AG09309 (cell line): ENCODE measurements at regions not wholly inside any gene's neighbourhood (a gene's known extent, or its start where the extent isn't known, plus 50 kb on each side); places are given as distances from the start of the nearest gene placed in this dataset.

Experiments used
- DNase-seq: peaks from one replicate; pipeline ENCODE4 v3.0.0-alpha.2; 2010; ENCODE audit warnings: low read depth
- H3K4me3 ChIP-seq: 2 replicates; pipeline ENCODE4 v1.5.1; 2011; ENCODE audit warnings: mild to moderate bottlenecking, low read depth, low read length, moderate library complexity; ENCODE audit not compliant: control insufficient read depth
- CTCF ChIP-seq: IDR thresholded peaks from 2 replicates; pipeline ENCODE4 v1.5.1; 2011; ENCODE audit warnings: mild to moderate bottlenecking, low read depth, low read length, inconsistent platforms; ENCODE audit not compliant: insufficient read depth, control insufficient read depth; ENCODE audit errors: missing control alignments

GRCh38 chr4:100679926-100680325 lies 162.1 kb upstream of the EMCN start:
- TF ChIP-seq CTCF = no peak
- DNase-seq = no peak
- H3K4me3 ChIP-seq = no peak overlapping the region

GRCh38 chr4:100674976-100675375 lies 157.2 kb upstream of the EMCN start:
- no peak for TF ChIP-seq CTCF
- H3K4me3 ChIP-seq = no peak overlapping the region
- no peak for DNase-seq

DNA sequence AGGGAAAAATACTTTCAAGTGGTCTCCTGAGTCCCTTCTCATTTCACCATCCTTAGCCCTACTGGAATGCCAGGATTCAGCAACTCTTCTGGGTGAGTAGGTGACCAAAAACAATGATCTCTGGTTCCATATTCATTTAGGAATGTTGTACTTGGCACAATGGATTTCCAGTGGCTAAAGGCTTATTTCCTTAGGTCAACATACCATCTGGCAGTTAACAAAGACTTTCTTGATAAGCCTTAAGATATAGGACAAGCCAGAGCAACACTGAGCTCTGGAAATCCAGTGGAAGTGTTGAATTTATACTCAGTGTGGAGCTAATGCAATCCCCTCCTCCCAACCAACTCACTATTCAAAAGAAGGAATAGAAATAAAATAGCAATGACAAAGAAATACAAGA lies 139.4 kb upstream of the EMCN start:
- no peak overlapping the region for H3K4me3 ChIP-seq
- DNase-seq = no peak
- TF ChIP-seq CTCF = no peak

DNA sequence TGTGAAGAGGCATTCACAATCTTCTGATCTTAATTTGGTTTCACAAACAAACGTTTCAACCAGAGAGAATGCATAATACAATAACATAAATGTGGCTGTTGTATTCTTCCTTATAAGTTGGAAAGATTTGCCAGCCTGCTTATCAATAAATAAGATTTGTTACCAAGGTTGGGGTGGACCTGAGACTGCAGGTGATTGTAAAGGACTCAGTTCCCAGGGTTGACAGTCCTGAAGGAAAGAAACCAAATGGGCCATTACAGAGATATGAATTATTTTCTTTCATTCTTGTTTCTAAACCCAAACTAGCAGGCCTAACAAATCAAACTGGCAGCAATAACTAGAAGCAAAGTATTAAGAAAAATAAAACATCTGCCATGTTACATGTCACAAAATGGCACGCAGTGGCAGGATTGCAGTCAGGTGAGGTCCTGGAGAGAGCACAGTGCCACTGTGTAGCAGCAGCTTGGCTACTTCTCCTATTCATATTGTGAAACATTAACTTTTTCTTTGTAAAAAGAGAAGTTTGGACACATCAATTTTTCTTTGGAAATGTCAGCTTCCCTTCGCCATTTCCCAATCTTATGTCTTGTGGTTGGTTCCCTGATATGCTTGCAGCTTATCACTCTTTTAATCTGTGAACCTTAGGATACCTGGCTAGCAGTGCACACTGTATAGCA lies 133.8 kb upstream of the EMCN start:
- H3K4me3 ChIP-seq = no peak overlapping the region
- TF ChIP-seq CTCF = no peak
- DNase-seq = no peak

DNA sequence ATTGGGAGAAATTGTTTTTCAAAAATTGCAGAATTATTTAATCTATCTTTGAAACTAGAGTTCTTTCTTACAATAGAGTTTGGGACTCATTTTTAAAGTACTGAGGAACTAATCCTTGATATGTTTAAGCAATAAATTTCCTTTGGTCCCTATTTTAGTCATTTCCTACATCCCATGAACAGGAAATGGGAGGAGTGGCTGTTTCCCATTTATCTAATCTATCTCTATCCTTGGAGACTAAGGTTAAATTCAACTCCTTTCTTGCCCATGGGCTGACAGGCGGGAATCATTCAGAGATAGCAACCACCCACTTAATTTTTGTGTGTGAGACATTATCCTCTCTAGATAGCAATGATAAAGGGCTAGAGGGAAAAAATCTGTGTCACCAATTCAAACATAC lies 131.6 kb upstream of the EMCN start:
- no peak for TF ChIP-seq CTCF
- no peak for DNase-seq
- no peak overlapping the region for H3K4me3 ChIP-seq

GRCh38 chr4:100644150-100644549 lies 126.3 kb upstream of the EMCN start:
- DNase-seq = no peak
- no peak for TF ChIP-seq CTCF
- no peak overlapping the region for H3K4me3 ChIP-seq

- no peak for TF ChIP-seq CTCF
- no peak for DNase-seq
- no peak overlapping the region for H3K4me3 ChIP-seq
These were observed 123.5 kb upstream of the EMCN start for GRCh38 chr4:100641336-100641735.
